ENCODE measurements at regions not wholly inside any gene's neighbourhood (a gene's known extent, or its start where the extent isn't known, plus 50 kb on each side); places are given as distances from the start of the nearest gene placed in this dataset.

DNA sequence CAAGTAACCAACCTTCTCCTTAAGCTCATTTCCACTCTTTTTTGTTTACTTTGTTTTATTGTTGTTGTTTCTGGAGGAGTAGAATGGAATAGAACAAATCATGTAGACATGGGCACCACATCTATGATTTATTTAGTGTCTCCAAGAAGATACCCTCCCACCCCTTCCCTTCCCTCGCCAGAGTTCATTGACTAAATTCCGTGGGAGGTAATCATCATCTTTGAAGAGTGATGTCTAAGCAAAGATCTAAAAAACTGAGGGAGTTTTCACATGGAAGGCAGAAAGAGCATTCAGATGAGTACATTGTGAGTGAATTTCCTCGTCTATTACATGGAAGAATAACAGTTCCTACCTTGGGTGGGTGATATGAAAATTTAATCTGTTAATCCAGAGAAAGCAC, 136.2 kb downstream of the SEC16B start:
- Mint-ChIP-seq H3K4me1 (no peaks in the 10 kb centered on the region), H3K4me3 (no peak overlapping the region), H3K27me3 (no peaks in the 10 kb centered on the region), H3K27ac (no peak overlapping the region), H3K36me3 (no peaks in the 10 kb centered on the region), H3K9me3 (peaks cover 2 to 10% (median 3%) of the 10 kb centered on the region in 7 donors)
- Histone ChIP-seq H3K27ac (ENCODE audit: insufficient read depth, low read length, poor library complexity, severe bottlenecking) (no peak overlapping the region), H3K4me1 (ENCODE audit: control insufficient read depth, insufficient read depth, low read length, poor library complexity, severe bottlenecking) (no peaks in the 10 kb centered on the region), H3K27me3 (ENCODE audit: control insufficient read depth, insufficient read depth, low read length) (no peaks in the 10 kb centered on the region), H3K36me3 (ENCODE audit: control insufficient read depth, insufficient read depth, low read length) (no peaks in the 10 kb centered on the region), H3K4me3 (ENCODE audit: low read depth, low read length) (no peak overlapping the region), H3K9me3 (ENCODE audit: control insufficient read depth in 2 of 2, low read length in 2 of 2) (no peaks in the 10 kb centered on the region)
- DNase-seq = no peak
- ATAC-seq (ENCODE audit: low read depth in 2 of 2) = no peak

DNA sequence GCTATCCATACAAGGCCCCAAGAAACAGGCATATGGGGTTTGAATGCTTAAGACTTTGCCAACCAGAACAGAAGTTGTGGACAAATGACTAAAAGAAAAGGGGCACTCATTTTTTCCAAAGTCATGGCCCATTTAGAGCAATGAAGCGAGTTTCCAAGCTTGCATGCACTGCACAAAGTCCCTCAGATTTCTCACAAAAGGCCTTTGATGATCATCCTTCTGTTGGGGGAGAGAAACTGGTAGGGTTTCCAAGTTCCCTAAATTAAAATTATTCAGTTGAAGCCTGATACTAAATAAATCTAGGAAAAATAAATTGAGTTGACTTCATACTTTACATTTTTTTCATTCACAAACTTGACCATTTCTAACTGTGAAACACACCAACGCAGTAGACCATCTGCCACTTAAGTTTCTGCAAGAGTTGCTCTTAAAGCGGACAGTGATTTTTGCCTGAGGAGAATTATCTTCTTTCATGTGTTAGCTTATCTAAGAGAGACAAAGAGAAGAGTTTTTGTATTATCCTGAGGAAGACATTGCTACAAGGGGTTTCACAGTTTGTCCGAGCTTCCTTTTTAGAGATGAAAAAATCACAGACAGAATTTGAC, 139.2 kb downstream of the SEC16B start:
- no peaks in the 10 kb centered on the region for H3K4me1 ChIP-seq (ENCODE audit: control insufficient read depth, insufficient read depth, low read length, poor library complexity, severe bottlenecking)
- Mint-ChIP-seq H3K4me1 (no peaks in the 10 kb centered on the region), H3K9me3 (peaks cover 2 to 11% (median 4%) of the 10 kb centered on the region in 7 donors), H3K27me3 (no peaks in the 10 kb centered on the region), H3K4me3 (no peak overlapping the region), H3K36me3 (no peaks in the 10 kb centered on the region), H3K27ac (no peak overlapping the region)
- no peaks in the 10 kb centered on the region for H3K27me3 ChIP-seq (ENCODE audit: control insufficient read depth, insufficient read depth, low read length)
- H3K27ac ChIP-seq (ENCODE audit: insufficient read depth, low read length, poor library complexity, severe bottlenecking) = no peak overlapping the region
- H3K36me3 ChIP-seq (ENCODE audit: control insufficient read depth, insufficient read depth, low read length) = no peaks in the 10 kb centered on the region
- no peak for ATAC-seq (ENCODE audit: low read depth in 2 of 2)
- H3K9me3 ChIP-seq (ENCODE audit: control insufficient read depth in 2 of 2, low read length in 2 of 2) = no peaks in the 10 kb centered on the region
- DNase-seq = no peak
- H3K4me3 ChIP-seq (ENCODE audit: low read depth, low read length) = no peak overlapping the region

DNA sequence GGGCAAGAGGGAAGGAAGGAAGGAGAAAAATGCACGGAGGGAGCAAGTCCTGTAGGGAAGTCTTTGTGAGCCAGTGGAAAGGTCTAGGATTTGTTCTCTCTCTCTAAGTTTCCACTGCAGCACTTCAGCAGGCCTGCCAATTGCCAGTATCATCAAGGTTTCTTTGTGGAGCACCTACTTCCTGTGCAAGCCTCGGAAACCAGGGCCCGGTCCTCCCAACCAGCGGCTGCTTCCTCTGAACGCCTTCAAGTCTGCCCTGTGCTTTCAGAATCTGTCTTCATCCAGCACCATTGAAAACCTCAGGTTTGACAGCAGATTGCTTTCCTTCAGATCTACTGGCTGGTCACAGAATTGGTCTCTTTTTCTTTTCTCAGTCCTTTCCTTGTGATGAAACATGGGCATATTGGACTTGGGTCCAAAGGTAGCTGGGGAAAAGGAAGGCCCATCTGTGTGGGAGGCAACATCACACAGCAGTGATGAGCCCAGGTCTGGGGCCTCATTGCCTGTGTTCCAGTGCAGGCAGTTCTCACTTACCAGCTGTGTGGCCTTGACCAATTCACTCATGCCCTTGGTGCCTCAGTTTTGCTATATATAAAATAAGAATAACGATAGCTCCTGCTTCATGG, 144.5 kb downstream of the SEC16B start:
- Histone ChIP-seq H3K27me3 (ENCODE audit: control insufficient read depth, insufficient read depth, low read length) (no peaks in the 10 kb centered on the region), H3K4me3 (ENCODE audit: low read depth, low read length) (no peak overlapping the region), H3K9me3 (ENCODE audit: control insufficient read depth in 2 of 2, low read length in 2 of 2) (no peaks in the 10 kb centered on the region), H3K36me3 (ENCODE audit: control insufficient read depth, insufficient read depth, low read length) (no peaks in the 10 kb centered on the region), H3K27ac (ENCODE audit: insufficient read depth, low read length, poor library complexity, severe bottlenecking) (no peak overlapping the region), H3K4me1 (ENCODE audit: control insufficient read depth, insufficient read depth, low read length, poor library complexity, severe bottlenecking) (no peaks in the 10 kb centered on the region)
- DNase-seq (no peak), ATAC-seq (ENCODE audit: low read depth in 2 of 2) (no peak)
- Mint-ChIP-seq H3K36me3 (peaks cover 3% of the 10 kb centered on the region), H3K4me1 (peaks cover 0 to 5% (median 0%) of the 10 kb centered on the region in 4 donors), H3K27ac (no peak overlapping the region), H3K9me3 (peaks cover 0 to 11% (median 3%) of the 10 kb centered on the region in 7 donors), H3K4me3 (no peak overlapping the region), H3K27me3 (no peaks in the 10 kb centered on the region)

DNA sequence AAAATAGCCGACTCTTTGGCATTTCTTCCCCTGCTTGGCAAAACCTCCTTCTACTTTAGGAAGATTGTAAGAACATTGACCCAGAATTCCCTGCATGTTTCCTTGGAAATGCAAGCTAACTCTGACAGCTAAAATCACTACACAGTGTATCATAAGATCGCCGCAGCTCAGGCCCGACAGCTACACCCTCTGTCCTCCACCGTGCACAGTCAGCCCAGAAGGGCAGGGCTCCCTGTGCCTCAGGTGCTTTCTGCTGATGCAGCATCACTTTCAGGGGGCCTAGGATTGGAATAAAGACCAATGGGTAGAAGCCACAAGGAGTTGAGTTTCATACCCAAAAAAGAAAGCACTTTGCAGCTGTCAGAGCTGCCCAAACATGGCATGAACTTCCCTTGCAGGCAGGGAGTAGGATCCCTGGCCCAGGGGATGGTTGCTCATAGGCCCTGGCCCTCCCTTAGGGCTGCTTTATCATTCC, 145.3 kb downstream of the SEC16B start:
- ATAC-seq (ENCODE audit: low read depth in 2 of 2) (no peak), DNase-seq (no peak)
- Mint-ChIP-seq H3K27ac (no peak overlapping the region), H3K27me3 (no peaks in the 10 kb centered on the region), H3K4me3 (no peak overlapping the region), H3K9me3 (peaks cover 0 to 11% (median 3%) of the 10 kb centered on the region in 7 donors), H3K36me3 (peaks cover 3% of the 10 kb centered on the region), H3K4me1 (peaks cover 0 to 5% (median 0%) of the 10 kb centered on the region in 4 donors)
- Histone ChIP-seq H3K27ac (ENCODE audit: insufficient read depth, low read length, poor library complexity, severe bottlenecking) (no peak overlapping the region), H3K9me3 (ENCODE audit: control insufficient read depth in 2 of 2, low read length in 2 of 2) (no peaks in the 10 kb centered on the region), H3K36me3 (ENCODE audit: control insufficient read depth, insufficient read depth, low read length) (no peaks in the 10 kb centered on the region), H3K4me1 (ENCODE audit: control insufficient read depth, insufficient read depth, low read length, poor library complexity, severe bottlenecking) (no peaks in the 10 kb centered on the region), H3K4me3 (ENCODE audit: low read depth, low read length) (no peak overlapping the region), H3K27me3 (ENCODE audit: control insufficient read depth, insufficient read depth, low read length) (no peaks in the 10 kb centered on the region)

DNA sequence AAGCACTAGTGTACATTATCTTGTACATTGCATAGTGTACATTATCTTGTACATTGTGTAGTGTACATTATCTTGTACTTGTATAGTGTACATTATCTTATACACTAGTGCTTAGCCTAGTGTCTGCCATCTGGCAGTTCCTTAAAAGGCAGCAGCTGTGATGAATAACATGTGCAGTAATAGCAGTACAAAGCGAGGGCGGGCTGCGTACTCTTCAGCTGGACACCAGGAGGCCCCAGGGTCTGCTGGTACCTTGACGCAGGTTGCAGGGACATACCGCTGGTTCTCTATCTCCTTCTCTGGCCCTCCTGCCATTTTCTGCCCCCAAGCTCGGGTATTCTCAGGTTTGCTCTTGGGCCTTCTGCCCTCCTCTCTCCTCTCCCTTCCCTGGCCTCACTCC, 149.6 kb downstream of the SEC16B start:
- no peaks in the 10 kb centered on the region for H3K27me3 ChIP-seq (ENCODE audit: control insufficient read depth, insufficient read depth, low read length)
- H3K27ac Mint-ChIP-seq = no peak overlapping the region

DNA sequence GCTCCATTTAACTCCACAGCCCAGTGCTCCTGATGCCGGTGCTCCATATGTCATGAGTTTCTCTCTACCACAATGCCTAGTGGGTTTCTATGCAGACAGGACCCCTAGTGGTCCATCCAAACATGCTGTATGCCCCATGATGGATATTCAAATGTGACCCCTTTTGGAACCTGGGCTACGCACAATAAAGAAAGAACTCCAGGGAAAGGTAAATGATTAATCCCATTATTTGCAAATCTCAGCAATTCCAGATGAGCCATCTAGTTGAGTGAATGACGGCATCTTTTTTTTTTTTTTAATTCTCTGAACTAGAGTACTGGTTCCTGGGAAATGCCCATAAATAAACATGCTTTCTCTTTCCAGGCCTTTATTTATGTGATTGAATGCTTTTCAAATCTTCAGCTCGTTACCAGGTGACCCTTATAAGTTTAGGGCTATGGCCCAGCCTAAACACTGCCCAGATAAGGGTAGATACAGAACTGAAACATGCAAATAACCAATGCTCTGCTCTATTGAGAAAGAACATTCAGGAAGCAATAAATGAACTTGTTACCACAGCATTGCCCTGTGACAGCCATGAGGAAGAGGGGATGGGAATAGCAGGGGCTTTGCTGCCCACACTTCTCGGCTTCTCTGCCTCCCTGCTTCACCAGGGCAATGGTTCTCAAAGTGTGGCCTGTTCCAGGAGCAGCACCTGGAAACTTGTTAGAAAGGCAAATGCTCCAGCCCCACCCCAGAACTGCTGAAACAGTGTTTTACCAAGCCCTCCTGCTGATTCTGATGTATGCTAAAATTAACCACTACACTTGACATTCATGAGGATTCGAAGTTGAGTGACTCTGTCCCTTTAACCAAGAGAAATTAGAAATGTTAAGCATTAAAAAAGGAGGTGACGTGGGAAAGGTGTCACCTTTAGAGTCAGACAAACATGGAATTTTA, 151.7 kb downstream of the SEC16B start:
- Histone ChIP-seq H3K36me3 (ENCODE audit: control insufficient read depth, insufficient read depth, low read length) (no peaks in the 10 kb centered on the region), H3K9me3 (ENCODE audit: control insufficient read depth in 2 of 2, low read length in 2 of 2) (no peaks in the 10 kb centered on the region), H3K27me3 (ENCODE audit: control insufficient read depth, insufficient read depth, low read length) (no peaks in the 10 kb centered on the region), H3K4me1 (ENCODE audit: control insufficient read depth, insufficient read depth, low read length, poor library complexity, severe bottlenecking) (no peaks in the 10 kb centered on the region), H3K27ac (ENCODE audit: insufficient read depth, low read length, poor library complexity, severe bottlenecking) (no peak overlapping the region), H3K4me3 (ENCODE audit: low read depth, low read length) (no peak overlapping the region)
- H3K9me3 Mint-ChIP-seq = peaks cover 0 to 21% (median 4%) of the 10 kb centered on the region in 7 donors
- H3K36me3 Mint-ChIP-seq = peaks cover 3% of the 10 kb centered on the region
- no peak for ATAC-seq (ENCODE audit: low read depth in 2 of 2)
- peaks cover 0 to 5% (median 0%) of the 10 kb centered on the region in 4 donors for H3K4me1 Mint-ChIP-seq
- H3K4me3 Mint-ChIP-seq = no peak overlapping the region
- no peak overlapping the region for H3K27ac Mint-ChIP-seq
- DNase-seq = no peak
- no peaks in the 10 kb centered on the region for H3K27me3 Mint-ChIP-seq

More for the DNA sequence above, 149.6 kb downstream of the SEC16B start:
- H3K9me3 ChIP-seq (ENCODE audit: control insufficient read depth in 2 of 2, low read length in 2 of 2) = no peaks in the 10 kb centered on the region
- H3K36me3 ChIP-seq (ENCODE audit: control insufficient read depth, insufficient read depth, low read length) = no peaks in the 10 kb centered on the region
- Mint-ChIP-seq H3K4me3 (no peak overlapping the region), H3K36me3 (peaks cover 3% of the 10 kb centered on the region), H3K9me3 (peaks cover 0 to 15% (median 4%) of the 10 kb centered on the region in 7 donors), H3K4me1 (peaks cover 0 to 5% (median 0%) of the 10 kb centered on the region in 4 donors), H3K27me3 (no peaks in the 10 kb centered on the region)
- H3K27ac ChIP-seq (ENCODE audit: insufficient read depth, low read length, poor library complexity, severe bottlenecking) = no peak overlapping the region
- no peak overlapping the region for H3K4me3 ChIP-seq (ENCODE audit: low read depth, low read length)
- H3K4me1 ChIP-seq (ENCODE audit: control insufficient read depth, insufficient read depth, low read length, poor library complexity, severe bottlenecking) = no peaks in the 10 kb centered on the region
- DNase-seq (no peak), ATAC-seq (ENCODE audit: low read depth in 2 of 2) (no peak)

DNA sequence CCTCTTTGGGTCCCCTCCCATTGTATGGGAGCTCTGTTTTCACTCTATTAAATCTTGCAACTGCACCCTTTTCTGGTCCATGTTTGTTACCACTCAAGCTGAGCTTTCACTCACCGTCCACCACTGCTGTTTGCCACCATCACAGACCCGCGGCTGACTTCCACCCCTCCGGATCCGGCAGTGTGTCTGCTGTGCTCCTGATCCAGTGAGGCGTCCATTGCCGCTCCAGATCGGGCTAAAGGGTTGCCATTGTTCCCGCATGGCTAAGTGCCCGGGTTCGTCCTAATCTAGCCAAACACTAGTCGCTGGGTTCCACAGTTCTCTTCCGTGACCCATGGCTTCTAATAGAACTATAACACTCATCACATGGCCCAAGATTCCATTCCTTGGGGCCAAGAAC, 157.2 kb downstream of the SEC16B start:
- no peak for ATAC-seq (ENCODE audit: low read depth in 2 of 2)
- Mint-ChIP-seq H3K4me3 (no peak overlapping the region), H3K27me3 (no peaks in the 10 kb centered on the region), H3K27ac (no peak overlapping the region), H3K36me3 (no peaks in the 10 kb centered on the region), H3K4me1 (no peaks in the 10 kb centered on the region), H3K9me3 (peaks cover 0 to 22% (median 5%) of the 10 kb centered on the region in 7 donors)
- H3K27me3 ChIP-seq (ENCODE audit: control insufficient read depth, insufficient read depth, low read length) = no peaks in the 10 kb centered on the region
- no peaks in the 10 kb centered on the region for H3K4me1 ChIP-seq (ENCODE audit: control insufficient read depth, insufficient read depth, low read length, poor library complexity, severe bottlenecking)
- no peaks in the 10 kb centered on the region for H3K9me3 ChIP-seq (ENCODE audit: control insufficient read depth in 2 of 2, low read length in 2 of 2)
- no peak overlapping the region for H3K27ac ChIP-seq (ENCODE audit: insufficient read depth, low read length, poor library complexity, severe bottlenecking)
- no peak for DNase-seq
- no peaks in the 10 kb centered on the region for H3K36me3 ChIP-seq (ENCODE audit: control insufficient read depth, insufficient read depth, low read length)
- H3K4me3 ChIP-seq (ENCODE audit: low read depth, low read length) = no peak overlapping the region
